Fibroblast of pulmonary artery (primary cell): ENCODE measurements at regions not wholly inside any gene's neighbourhood (a gene's known extent, or its start where the extent isn't known, plus 50 kb on each side); places are given as distances from the start of the nearest gene placed in this dataset.
"Not testable (repeated sequence)": the region's sequence is repeated elsewhere in the genome, so short reads cannot be mapped to it uniquely, and the experiment has no call there.

Experiments
- DNase-seq: peaks from one replicate; pipeline ENCODE4 v3.0.0-alpha.2; 2010; ENCODE audit warnings: low read depth
- H3K4me3 ChIP-seq: replicated peaks from 2 replicates; pipeline ENCODE4 v1.5.1; 2011; ENCODE audit warnings: low read depth, mild to moderate bottlenecking, control low read depth, low read length, moderate library complexity
- TF ChIP-seq, protein P1 (sequence below): IDR thresholded peaks from 2 replicates; pipeline ENCODE4 v1.5.1; 2011; ENCODE audit warnings: mild to moderate bottlenecking, control low read depth, low read length, inconsistent platforms; ENCODE audit errors: missing control alignments

GRCh38 chr5:3092211-3092610 lies 340.7 kb upstream of the IRX2 start:
- H3K4me3 ChIP-seq: no peak overlapping the region
- DNase-seq: no peak
- TF ChIP-seq, protein P1, sequence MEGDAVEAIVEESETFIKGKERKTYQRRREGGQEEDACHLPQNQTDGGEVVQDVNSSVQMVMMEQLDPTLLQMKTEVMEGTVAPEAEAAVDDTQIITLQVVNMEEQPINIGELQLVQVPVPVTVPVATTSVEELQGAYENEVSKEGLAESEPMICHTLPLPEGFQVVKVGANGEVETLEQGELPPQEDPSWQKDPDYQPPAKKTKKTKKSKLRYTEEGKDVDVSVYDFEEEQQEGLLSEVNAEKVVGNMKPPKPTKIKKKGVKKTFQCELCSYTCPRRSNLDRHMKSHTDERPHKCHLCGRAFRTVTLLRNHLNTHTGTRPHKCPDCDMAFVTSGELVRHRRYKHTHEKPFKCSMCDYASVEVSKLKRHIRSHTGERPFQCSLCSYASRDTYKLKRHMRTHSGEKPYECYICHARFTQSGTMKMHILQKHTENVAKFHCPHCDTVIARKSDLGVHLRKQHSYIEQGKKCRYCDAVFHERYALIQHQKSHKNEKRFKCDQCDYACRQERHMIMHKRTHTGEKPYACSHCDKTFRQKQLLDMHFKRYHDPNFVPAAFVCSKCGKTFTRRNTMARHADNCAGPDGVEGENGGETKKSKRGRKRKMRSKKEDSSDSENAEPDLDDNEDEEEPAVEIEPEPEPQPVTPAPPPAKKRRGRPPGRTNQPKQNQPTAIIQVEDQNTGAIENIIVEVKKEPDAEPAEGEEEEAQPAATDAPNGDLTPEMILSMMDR: no peak

GRCh38 chr5:3091040-3091774 lies 339.7 kb upstream of the IRX2 start:
- H3K4me3 ChIP-seq: no peak overlapping the region
- DNase-seq: no peak
- TF ChIP-seq, protein P1: no peak

- DNase-seq, H3K4me3 ChIP-seq: not testable (repeated sequence)
Measured at GRCh38 chr5:3090305-3090704, 338.8 kb upstream of the IRX2 start.

DNA sequence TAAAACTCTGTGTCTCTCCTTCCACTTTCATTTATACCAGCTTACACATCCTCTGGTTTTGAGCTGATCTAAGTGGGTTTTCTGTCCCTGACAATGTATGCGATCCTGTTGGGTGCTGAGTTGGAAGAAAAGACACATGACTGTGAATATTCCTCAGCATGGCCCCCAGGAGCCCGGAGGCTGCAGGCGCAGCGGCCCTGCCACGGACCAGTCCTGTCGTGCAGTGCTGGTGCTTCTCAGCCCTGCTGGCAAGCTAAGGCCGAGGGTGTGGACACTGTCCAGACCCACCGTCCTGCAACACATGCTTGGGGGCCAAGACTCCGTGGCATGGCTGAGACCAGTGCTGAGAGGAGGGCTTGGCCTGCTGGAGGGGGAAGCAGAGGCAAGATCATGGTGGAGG lies 328.9 kb upstream of the IRX2 start:
- no peak overlapping the region for H3K4me3 ChIP-seq

GRCh38 chr5:3077684-3078083 lies 326.2 kb upstream of the IRX2 start:
- DNase-seq: no peak
- TF ChIP-seq, protein P1: no peak
- H3K4me3 ChIP-seq: no peak overlapping the region

More for the DNA sequence above, 328.9 kb upstream of the IRX2 start:
- DNase-seq: no peak
- TF ChIP-seq, protein P1: no peak

- H3K4me3 ChIP-seq: no peak overlapping the region
- no peak for DNase-seq
- TF ChIP-seq, protein P1: no peak
Measured at GRCh38 chr5:3075309-3075708, 323.8 kb upstream of the IRX2 start.

GRCh38 chr5:3068401-3068800 lies 316.9 kb upstream of the IRX2 start:
- TF ChIP-seq, protein P1: no peak
- no peak for DNase-seq
- no peak overlapping the region for H3K4me3 ChIP-seq
